ENCODE measurements at regions not wholly inside any gene's neighbourhood (a gene's known extent, or its start where the extent isn't known, plus 50 kb on each side); places are given as distances from the start of the nearest gene placed in this dataset.
A peak's percentile ranks its signal among the peaks of the same experiment; 100 is the strongest.

DNA sequence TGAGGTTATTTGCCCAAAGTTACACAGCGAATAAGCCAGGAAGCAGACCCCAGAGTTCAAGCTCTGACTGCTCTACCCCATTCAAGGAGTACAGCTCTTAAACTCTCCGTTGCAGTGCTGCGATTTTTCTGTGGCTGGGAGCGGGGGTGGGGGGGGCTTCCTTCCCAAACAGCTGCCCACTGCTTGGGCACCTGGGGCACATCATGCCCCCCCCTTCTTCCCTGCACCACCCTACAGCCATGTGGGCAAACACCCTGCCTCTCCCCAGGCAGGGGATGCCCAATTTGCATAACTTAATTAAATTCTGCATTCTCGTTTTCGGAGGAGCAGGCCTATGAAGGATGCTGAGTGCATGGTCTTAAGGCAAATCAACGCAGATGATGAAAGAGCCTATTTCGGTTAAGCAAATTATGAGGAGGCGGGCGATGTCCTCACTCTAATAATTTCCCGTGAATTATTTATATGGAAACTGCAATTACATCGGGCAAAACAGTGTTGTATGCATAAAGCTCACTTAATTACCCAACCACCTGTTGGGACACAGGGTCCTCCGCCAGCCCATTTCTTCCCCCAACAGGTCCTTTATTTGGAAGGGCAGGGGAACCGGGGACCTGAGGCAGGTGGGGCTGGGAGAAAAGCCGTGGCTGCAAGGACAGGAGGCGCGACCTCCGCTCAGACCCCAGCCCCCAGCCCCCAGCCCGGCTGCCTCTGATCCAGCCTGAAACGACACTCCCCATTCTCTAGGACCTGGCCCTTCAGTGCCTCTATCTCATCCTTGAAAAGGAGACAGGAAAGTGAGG, 610.5 kb downstream of the BUD13 start:
- TF ChIP-seq, protein P1, sequence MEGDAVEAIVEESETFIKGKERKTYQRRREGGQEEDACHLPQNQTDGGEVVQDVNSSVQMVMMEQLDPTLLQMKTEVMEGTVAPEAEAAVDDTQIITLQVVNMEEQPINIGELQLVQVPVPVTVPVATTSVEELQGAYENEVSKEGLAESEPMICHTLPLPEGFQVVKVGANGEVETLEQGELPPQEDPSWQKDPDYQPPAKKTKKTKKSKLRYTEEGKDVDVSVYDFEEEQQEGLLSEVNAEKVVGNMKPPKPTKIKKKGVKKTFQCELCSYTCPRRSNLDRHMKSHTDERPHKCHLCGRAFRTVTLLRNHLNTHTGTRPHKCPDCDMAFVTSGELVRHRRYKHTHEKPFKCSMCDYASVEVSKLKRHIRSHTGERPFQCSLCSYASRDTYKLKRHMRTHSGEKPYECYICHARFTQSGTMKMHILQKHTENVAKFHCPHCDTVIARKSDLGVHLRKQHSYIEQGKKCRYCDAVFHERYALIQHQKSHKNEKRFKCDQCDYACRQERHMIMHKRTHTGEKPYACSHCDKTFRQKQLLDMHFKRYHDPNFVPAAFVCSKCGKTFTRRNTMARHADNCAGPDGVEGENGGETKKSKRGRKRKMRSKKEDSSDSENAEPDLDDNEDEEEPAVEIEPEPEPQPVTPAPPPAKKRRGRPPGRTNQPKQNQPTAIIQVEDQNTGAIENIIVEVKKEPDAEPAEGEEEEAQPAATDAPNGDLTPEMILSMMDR (IDR thresholded peaks at IDR 0.05), result no peak
- H3K9me3 Mint-ChIP-seq (ENCODE audit: unreplicated experiment), result no peaks in the 10 kb centered on the region
- peaks cover 16% of the 10 kb centered on the region for H3K27me3 Mint-ChIP-seq (ENCODE audit: unreplicated experiment)
- H3K4me3 Mint-ChIP-seq (ENCODE audit: unreplicated experiment), result no peak overlapping the region
- peak; percentile 54 for DNase-seq (ENCODE audit: extremely low spot score, unreplicated experiment)
- H3K36me3 Mint-ChIP-seq (ENCODE audit: unreplicated experiment), result no peaks in the 10 kb centered on the region
- H3K4me1 Mint-ChIP-seq (ENCODE audit: unreplicated experiment), result no peaks in the 10 kb centered on the region
- H3K27ac Mint-ChIP-seq (ENCODE audit: unreplicated experiment), result no peak overlapping the region

DNA sequence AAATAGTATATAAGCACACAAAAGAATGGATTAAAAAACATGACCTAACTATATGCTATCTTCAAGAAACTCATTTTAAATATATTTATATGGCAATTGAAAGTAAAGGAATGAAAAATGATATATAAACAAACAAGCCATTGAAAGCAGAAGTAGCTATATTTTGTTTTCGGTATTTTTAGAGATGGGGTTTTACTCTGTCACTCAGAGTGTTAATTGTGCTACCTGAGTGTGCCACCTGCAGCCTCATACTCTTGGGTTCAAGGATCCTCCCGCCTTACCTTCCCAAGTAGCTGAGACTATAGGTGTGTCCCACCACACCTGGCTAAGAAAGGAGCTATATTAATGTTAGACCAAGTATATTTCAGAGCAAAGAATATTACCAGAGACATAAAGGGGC, 624.1 kb downstream of the BUD13 start:
- H3K27ac Mint-ChIP-seq (ENCODE audit: unreplicated experiment), result no peak overlapping the region
- H3K36me3 Mint-ChIP-seq (ENCODE audit: unreplicated experiment), result no peaks in the 10 kb centered on the region
- TF ChIP-seq, protein P1 (IDR thresholded peaks at IDR 0.05), result no peak
- no peak for DNase-seq (ENCODE audit: extremely low spot score, unreplicated experiment)
- H3K9me3 Mint-ChIP-seq (ENCODE audit: unreplicated experiment), result peaks cover 11% of the 10 kb centered on the region
- no peak overlapping the region for H3K4me3 Mint-ChIP-seq (ENCODE audit: unreplicated experiment)
- peaks cover 34% of the 10 kb centered on the region for H3K27me3 Mint-ChIP-seq (ENCODE audit: unreplicated experiment)
- H3K4me1 Mint-ChIP-seq (ENCODE audit: unreplicated experiment), result no peaks in the 10 kb centered on the region

DNA sequence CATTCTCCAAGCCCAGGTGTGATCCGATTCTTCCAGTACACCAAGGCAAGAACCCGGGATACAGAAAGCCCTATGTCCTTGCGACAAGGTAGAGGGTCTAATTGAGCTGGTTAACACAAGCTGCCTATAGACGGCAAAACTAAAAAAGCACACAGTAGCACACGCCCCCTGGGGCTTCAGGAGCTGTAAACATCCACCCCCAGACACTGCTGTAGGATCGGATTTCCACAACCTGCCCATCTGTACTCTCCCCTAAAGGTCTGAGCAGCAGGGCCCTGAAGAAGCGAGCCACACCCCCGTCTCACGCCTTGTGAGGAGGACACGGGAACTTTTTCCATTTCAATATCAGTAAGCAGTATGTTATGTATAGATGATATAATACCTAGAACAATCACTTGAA, 624.7 kb downstream of the BUD13 start:
- DNase-seq (ENCODE audit: extremely low spot score, unreplicated experiment), result peak; percentile 66
- Mint-ChIP-seq H3K36me3 (ENCODE audit: unreplicated experiment) (no peaks in the 10 kb centered on the region), H3K27me3 (ENCODE audit: unreplicated experiment) (peaks cover 34% of the 10 kb centered on the region), H3K27ac (ENCODE audit: unreplicated experiment) (no peak overlapping the region), H3K4me1 (ENCODE audit: unreplicated experiment) (no peaks in the 10 kb centered on the region), H3K4me3 (ENCODE audit: unreplicated experiment) (no peak overlapping the region), H3K9me3 (ENCODE audit: unreplicated experiment) (peaks cover 11% of the 10 kb centered on the region)
- TF ChIP-seq, protein P1 (IDR thresholded peaks at IDR 0.05), result no peak

DNA sequence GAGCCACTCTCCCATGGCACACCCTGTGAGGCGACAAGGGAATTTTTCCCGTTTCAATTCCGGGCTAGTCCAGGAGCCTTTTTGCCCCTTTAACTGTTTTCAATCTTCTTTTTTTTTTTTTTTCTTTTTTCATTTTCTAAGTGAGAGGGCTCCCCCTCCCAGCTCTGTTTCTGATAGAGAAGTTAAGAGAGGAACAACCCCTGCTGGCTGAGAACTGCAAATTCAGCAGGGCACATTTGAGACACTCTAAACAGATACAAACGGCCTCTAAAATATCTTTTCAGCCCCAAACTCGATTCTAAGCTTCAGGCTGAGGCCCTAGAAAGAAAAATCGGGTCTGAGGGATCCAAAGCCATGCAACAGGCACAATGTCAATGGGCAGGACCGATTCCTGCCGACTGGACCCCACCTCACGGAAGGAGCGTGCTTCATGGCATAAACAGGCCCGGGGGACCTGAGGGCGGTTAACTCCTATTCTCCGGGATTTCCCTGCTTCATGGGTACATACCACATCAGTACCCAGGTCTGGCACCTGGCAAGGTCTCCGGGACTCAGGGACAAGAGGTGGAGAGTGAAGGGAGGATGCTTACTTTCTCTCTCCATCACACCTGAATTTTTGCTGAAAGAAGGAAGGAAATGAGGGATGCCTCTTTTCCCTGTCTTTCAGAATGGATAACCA, 627.5 kb downstream of the BUD13 start:
- Mint-ChIP-seq H3K4me3 (ENCODE audit: unreplicated experiment) (no peak overlapping the region), H3K36me3 (ENCODE audit: unreplicated experiment) (no peaks in the 10 kb centered on the region), H3K9me3 (ENCODE audit: unreplicated experiment) (no peaks in the 10 kb centered on the region), H3K4me1 (ENCODE audit: unreplicated experiment) (no peaks in the 10 kb centered on the region), H3K27ac (ENCODE audit: unreplicated experiment) (no peak overlapping the region), H3K27me3 (ENCODE audit: unreplicated experiment) (peaks cover 26% of the 10 kb centered on the region)
- TF ChIP-seq, protein P1 (IDR thresholded peaks at IDR 0.05), result no peak
- DNase-seq (ENCODE audit: extremely low spot score, unreplicated experiment), result no peak

DNA sequence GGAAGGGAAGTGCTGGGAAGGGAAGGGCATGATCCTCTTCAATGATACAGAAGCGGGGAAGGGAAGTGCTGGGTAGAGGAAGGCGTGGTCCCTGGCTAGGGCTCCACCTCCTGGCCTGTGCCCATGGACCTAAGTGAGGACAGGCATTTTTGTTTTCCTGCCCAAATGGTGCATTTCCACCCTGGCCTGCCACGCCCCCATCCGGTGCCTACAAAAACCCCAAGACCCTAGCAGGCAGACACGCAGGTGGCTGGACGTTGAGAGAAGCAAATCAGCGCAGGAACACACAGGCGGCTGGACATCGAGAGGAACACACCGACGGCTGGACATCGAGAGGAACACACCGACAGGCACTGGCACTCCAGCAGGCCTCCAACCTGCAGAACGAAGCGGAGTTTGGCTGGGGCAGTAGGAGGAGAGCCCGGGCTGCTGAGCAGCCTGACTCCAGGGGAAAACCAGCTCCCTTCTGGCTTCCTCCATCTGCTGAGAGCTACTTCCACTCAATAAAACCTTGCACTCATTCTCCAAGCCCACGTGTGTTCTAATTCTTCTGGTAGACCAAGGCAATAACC, 628.3 kb downstream of the BUD13 start:
- DNase-seq (ENCODE audit: extremely low spot score, unreplicated experiment), result no peak
- Mint-ChIP-seq H3K27me3 (ENCODE audit: unreplicated experiment) (peaks cover 26% of the 10 kb centered on the region), H3K4me3 (ENCODE audit: unreplicated experiment) (no peak overlapping the region), H3K4me1 (ENCODE audit: unreplicated experiment) (no peaks in the 10 kb centered on the region), H3K27ac (ENCODE audit: unreplicated experiment) (no peak overlapping the region), H3K9me3 (ENCODE audit: unreplicated experiment) (no peaks in the 10 kb centered on the region), H3K36me3 (ENCODE audit: unreplicated experiment) (no peaks in the 10 kb centered on the region)
- TF ChIP-seq, protein P1 (IDR thresholded peaks at IDR 0.05), result no peak
